ENCODE measurements at regions not wholly inside any gene's neighbourhood (a gene's known extent, or its start where the extent isn't known, plus 50 kb on each side); places are given as distances from the start of the nearest gene placed in this dataset.

GRCh38 chr4:24262084-24262483, 322.3 kb downstream of the DHX15 start:
- ChIA-PET POLR2A (interaction anchor here (0.6 kb wide), 1 partner anchor 873 kb away, joined by 3 read pairs; no protein-coding TSS in a partner anchor), CTCF (no interaction called here)
- no peak overlapping the region for H3K27ac Mint-ChIP-seq
- H3K27me3 Mint-ChIP-seq (ENCODE audit: low read depth): peaks cover 2% of the 10 kb centered on the region; the same call in 1 of the 2 replicates
- H3K4me1 Mint-ChIP-seq: peaks cover 42% of the 10 kb centered on the region
- ATAC-seq: peak; percentile 51
- no peaks in the 10 kb centered on the region for H3K36me3 Mint-ChIP-seq
- no peak for TF ChIP-seq ZBTB43 (CRISPR knock-in tag; IDR thresholded peaks at IDR 0.05)
- TF ChIP-seq HMGA2 (CRISPR knock-in tag; IDR thresholded peaks at IDR 0.05): no peak
- TF ChIP-seq PRDM15 (CRISPR knock-in tag; IDR thresholded peaks at IDR 0.05): no peak
- no peak for TF ChIP-seq MAX (CRISPR knock-in tag; IDR thresholded peaks at IDR 0.05)
- no peak for TF ChIP-seq NFYB (CRISPR knock-in tag; conservative IDR thresholded peaks at IDR 0.05; ENCODE audit: low read depth)
- no peak for TF ChIP-seq SMAD3 (CRISPR knock-in tag; IDR thresholded peaks at IDR 0.05; ENCODE audit: borderline replicate concordance)
- no peak for TF ChIP-seq MXD4 (CRISPR knock-in tag; IDR thresholded peaks at IDR 0.05; ENCODE audit: borderline replicate concordance)
- TF ChIP-seq ZNF532 (CRISPR knock-in tag; IDR thresholded peaks at IDR 0.05; ENCODE audit: borderline replicate concordance): no peak
- TF ChIP-seq IRF1 (CRISPR knock-in tag; IDR thresholded peaks at IDR 0.05): no peak
- H3K9me3 Mint-ChIP-seq: no peaks in the 10 kb centered on the region
- no peak overlapping the region; the same call in 1 of the 2 replicates for H3K4me3 Mint-ChIP-seq
- no peak for DNase-seq (ENCODE audit: low spot score)

GRCh38 chr4:24260923-24261564, 323.3 kb downstream of the DHX15 start:
- no peak for DNase-seq (ENCODE audit: low spot score)
- Mint-ChIP-seq H3K27ac (no peak overlapping the region; the same call in 1 of the 2 replicates), H3K9me3 (no peaks in the 10 kb centered on the region), H3K4me1 (peaks cover 42% of the 10 kb centered on the region), H3K4me3 (no peak overlapping the region), H3K36me3 (no peaks in the 10 kb centered on the region), H3K27me3 (ENCODE audit: low read depth) (peaks cover 2% of the 10 kb centered on the region; the same call in 1 of the 2 replicates)
- TF ChIP-seq HMGXB4 (CRISPR knock-in tag; IDR thresholded peaks at IDR 0.05) (no peak), NR1H2 (CRISPR knock-in tag; IDR thresholded peaks at IDR 0.05) (no peak)
- ChIA-PET POLR2A (no interaction called here), CTCF (interaction anchor here (0.6 kb wide), 1 partner anchor 86 kb away, joined by 3 read pairs; no protein-coding TSS in a partner anchor)
- peak; percentile 49 for ATAC-seq
